ENCODE measurements at regions not wholly inside any gene's neighbourhood (a gene's known extent, or its start where the extent isn't known, plus 50 kb on each side); places are given as distances from the start of the nearest gene placed in this dataset.

DNA sequence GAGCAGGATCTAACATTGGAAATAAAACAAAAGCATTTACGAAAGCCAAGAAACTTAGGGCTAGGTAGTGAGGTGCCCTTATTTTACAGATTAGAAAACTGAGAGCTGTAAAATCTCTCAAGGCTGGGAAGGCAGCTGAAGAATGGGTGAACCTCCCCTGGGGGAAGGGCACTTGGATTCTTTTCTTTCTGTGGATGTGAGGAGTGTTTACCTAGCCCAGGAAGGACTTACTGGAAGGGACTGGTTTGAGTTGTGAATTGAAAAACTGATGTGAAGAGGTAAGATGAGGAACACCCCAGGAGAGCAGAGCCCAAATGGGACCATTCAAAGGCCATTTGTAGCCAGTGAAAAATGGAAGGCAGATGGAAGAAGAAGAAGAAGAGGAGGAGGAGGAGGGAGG lies 74.7 kb upstream of the NGF start:
- Histone ChIP-seq H3K4me1 (ENCODE audit: control insufficient read depth, insufficient read depth, low read length) (peaks cover 7% of the 10 kb centered on the region), H3K9me3 (ENCODE audit: control insufficient read depth, insufficient read depth, low read depth, low read length) (no peaks in the 10 kb centered on the region), H3K27ac (ENCODE audit: extremely low read depth, low read depth, low read length) (no peak overlapping the region), H3K4me3 (ENCODE audit: low read depth, low read length) (no peak overlapping the region), H3K36me3 (ENCODE audit: control insufficient read depth in 2 of 2, insufficient read depth in 1 of 2, low read length in 2 of 2) (no peaks in the 10 kb centered on the region)
- ChIA-PET CTCF (no interaction called here), POLR2A (no interaction called here)
- TF ChIP-seq ZNF335 (tag by site-specific recombination; conservative IDR thresholded peaks at IDR 0.05) (no peak), ZNF223 (tag by site-specific recombination; IDR thresholded peaks at IDR 0.05) (no peak), ZNF510 (tag by site-specific recombination; IDR thresholded peaks at IDR 0.05; ENCODE audit: insufficient replicate concordance) (no peak), KLF8 (tag by site-specific recombination; IDR thresholded peaks at IDR 0.05) (no peak), ZBTB8A (tag by site-specific recombination; IDR thresholded peaks at IDR 0.05) (no peak), ZNF426 (tag by site-specific recombination; IDR thresholded peaks at IDR 0.05) (no peak), ZNF529 (tag by site-specific recombination; IDR thresholded peaks at IDR 0.05; ENCODE audit: insufficient replicate concordance) (no peak), ZNF707 (tag by site-specific recombination; IDR thresholded peaks at IDR 0.05) (no peak), TRIM28 (IDR thresholded peaks at IDR 0.05; ENCODE audit: borderline replicate concordance, low read length) (no peak), ZNF658 (tag by site-specific recombination; IDR thresholded peaks at IDR 0.05) (no peak), OSR2 (tag by site-specific recombination; IDR thresholded peaks at IDR 0.05) (no peak), ZNF274 (IDR thresholded peaks at IDR 0.05; ENCODE audit: low read length) (no peak), ZNF274 (tag by site-specific recombination; IDR thresholded peaks at IDR 0.05; ENCODE audit: borderline replicate concordance) (no peak), SP2 (tag by site-specific recombination; IDR thresholded peaks at IDR 0.05) (no peak)
- TF ChIP-seq, protein P1, sequence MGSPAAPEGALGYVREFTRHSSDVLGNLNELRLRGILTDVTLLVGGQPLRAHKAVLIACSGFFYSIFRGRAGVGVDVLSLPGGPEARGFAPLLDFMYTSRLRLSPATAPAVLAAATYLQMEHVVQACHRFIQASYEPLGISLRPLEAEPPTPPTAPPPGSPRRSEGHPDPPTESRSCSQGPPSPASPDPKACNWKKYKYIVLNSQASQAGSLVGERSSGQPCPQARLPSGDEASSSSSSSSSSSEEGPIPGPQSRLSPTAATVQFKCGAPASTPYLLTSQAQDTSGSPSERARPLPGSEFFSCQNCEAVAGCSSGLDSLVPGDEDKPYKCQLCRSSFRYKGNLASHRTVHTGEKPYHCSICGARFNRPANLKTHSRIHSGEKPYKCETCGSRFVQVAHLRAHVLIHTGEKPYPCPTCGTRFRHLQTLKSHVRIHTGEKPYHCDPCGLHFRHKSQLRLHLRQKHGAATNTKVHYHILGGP (tag by site-specific recombination; IDR thresholded peaks at IDR 0.05) = no peak
- TF ChIP-seq, protein P2, sequence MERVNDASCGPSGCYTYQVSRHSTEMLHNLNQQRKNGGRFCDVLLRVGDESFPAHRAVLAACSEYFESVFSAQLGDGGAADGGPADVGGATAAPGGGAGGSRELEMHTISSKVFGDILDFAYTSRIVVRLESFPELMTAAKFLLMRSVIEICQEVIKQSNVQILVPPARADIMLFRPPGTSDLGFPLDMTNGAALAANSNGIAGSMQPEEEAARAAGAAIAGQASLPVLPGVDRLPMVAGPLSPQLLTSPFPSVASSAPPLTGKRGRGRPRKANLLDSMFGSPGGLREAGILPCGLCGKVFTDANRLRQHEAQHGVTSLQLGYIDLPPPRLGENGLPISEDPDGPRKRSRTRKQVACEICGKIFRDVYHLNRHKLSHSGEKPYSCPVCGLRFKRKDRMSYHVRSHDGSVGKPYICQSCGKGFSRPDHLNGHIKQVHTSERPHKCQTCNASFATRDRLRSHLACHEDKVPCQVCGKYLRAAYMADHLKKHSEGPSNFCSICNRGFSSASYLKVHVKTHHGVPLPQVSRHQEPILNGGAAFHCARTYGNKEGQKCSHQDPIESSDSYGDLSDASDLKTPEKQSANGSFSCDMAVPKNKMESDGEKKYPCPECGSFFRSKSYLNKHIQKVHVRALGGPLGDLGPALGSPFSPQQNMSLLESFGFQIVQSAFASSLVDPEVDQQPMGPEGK (tag by site-specific recombination; IDR thresholded peaks at IDR 0.05) = no peak
- TF ChIP-seq, protein P3, sequence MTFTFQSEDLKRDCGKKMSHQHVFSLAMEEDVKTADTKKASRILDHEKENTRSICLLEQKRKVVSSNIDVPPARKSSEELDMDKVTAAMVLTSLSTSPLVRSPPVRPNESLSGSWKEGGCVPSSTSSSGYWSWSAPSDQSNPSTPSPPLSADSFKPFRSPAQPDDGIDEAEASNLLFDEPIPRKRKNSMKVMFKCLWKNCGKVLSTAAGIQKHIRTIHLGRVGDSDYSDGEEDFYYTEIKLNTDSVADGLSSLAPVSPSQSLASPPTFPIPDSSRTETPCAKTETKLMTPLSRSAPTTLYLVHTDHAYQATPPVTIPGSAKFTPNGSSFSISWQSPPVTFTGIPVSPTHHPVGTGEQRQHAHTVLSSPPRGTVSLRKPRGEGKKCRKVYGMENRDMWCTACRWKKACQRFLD (tag by site-specific recombination; IDR thresholded peaks at IDR 0.05) = no peak

DNA sequence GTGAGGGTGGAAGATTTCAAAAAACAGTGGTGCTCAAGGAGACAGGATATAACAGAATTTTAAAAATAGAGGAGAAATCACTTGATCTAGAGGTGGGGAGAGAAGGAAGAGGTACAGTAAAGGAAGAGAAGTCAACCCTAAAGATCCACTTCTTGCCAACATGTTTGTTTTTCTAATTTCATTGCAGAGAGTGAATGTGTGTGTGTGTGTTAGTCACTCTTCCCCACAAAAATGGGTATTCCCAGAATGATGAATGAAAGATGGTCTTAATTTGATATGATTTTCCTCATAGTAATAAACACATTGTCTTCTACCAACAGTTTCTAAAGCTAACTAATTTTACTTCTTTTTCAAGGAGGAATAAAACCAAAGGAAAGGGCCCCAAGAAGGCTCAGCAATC lies 74.2 kb upstream of the NGF start:
- Histone ChIP-seq H3K4me1 (ENCODE audit: control insufficient read depth, insufficient read depth, low read length) (peaks cover 7% of the 10 kb centered on the region), H3K4me3 (ENCODE audit: low read depth, low read length) (no peak overlapping the region), H3K36me3 (ENCODE audit: control insufficient read depth in 2 of 2, insufficient read depth in 1 of 2, low read length in 2 of 2) (no peaks in the 10 kb centered on the region), H3K9me3 (ENCODE audit: control insufficient read depth, insufficient read depth, low read depth, low read length) (no peaks in the 10 kb centered on the region), H3K27ac (ENCODE audit: extremely low read depth, low read depth, low read length) (no peak overlapping the region)
- ChIA-PET POLR2A (no interaction called here), CTCF (no interaction called here)
- TF ChIP-seq, protein P4, sequence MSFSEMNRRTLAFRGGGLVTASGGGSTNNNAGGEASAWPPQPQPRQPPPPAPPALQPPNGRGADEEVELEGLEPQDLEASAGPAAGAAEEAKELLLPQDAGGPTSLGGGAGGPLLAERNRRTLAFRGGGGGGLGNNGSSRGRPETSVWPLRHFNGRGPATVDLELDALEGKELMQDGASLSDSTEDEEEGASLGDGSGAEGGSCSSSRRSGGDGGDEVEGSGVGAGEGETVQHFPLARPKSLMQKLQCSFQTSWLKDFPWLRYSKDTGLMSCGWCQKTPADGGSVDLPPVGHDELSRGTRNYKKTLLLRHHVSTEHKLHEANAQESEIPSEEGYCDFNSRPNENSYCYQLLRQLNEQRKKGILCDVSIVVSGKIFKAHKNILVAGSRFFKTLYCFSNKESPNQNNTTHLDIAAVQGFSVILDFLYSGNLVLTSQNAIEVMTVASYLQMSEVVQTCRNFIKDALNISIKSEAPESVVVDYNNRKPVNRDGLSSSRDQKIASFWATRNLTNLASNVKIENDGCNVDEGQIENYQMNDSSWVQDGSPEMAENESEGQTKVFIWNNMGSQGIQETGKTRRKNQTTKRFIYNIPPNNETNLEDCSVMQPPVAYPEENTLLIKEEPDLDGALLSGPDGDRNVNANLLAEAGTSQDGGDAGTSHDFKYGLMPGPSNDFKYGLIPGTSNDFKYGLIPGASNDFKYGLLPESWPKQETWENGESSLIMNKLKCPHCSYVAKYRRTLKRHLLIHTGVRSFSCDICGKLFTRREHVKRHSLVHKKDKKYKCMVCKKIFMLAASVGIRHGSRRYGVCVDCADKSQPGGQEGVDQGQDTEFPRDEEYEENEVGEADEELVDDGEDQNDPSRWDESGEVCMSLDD (tag by site-specific recombination; IDR thresholded peaks at IDR 0.05) = no peak
- TF ChIP-seq ZNF211 (tag by site-specific recombination; IDR thresholded peaks at IDR 0.05; ENCODE audit: low read depth) = no peak
- TF ChIP-seq, protein P5, sequence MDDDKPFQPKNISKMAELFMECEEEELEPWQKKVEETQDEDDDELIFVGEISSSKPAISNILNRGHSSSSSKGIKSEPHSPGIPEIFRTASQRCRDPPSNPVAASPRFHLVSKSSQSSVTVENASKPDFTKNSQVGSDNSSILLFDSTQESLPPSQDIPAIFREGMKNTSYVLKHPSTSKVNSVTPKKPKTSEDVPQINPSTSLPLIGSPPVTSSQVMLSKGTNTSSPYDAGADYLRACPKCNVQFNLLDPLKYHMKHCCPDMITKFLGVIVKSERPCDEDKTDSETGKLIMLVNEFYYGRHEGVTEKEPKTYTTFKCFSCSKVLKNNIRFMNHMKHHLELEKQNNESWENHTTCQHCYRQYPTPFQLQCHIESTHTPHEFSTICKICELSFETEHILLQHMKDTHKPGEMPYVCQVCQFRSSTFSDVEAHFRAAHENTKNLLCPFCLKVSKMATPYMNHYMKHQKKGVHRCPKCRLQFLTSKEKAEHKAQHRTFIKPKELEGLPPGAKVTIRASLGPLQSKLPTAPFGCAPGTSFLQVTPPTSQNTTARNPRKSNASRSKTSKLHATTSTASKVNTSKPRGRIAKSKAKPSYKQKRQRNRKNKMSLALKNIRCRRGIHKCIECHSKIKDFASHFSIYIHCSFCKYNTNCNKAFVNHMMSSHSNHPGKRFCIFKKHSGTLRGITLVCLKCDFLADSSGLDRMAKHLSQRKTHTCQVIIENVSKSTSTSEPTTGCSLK (tag by site-specific recombination; IDR thresholded peaks at IDR 0.05) = no peak
- no peak for TF ChIP-seq ZNF664 (tag by site-specific recombination; IDR thresholded peaks at IDR 0.05)
- no peak for TF ChIP-seq YY1 (tag by site-specific recombination; IDR thresholded peaks at IDR 0.05)
- no peak for TF ChIP-seq OSR2 (tag by site-specific recombination; IDR thresholded peaks at IDR 0.05)
- TF ChIP-seq IKZF3 (tag by site-specific recombination; IDR thresholded peaks at IDR 0.05) = no peak
- TF ChIP-seq ZNF571 (tag by site-specific recombination; IDR thresholded peaks at IDR 0.05) = no peak
- TF ChIP-seq, protein P6, sequence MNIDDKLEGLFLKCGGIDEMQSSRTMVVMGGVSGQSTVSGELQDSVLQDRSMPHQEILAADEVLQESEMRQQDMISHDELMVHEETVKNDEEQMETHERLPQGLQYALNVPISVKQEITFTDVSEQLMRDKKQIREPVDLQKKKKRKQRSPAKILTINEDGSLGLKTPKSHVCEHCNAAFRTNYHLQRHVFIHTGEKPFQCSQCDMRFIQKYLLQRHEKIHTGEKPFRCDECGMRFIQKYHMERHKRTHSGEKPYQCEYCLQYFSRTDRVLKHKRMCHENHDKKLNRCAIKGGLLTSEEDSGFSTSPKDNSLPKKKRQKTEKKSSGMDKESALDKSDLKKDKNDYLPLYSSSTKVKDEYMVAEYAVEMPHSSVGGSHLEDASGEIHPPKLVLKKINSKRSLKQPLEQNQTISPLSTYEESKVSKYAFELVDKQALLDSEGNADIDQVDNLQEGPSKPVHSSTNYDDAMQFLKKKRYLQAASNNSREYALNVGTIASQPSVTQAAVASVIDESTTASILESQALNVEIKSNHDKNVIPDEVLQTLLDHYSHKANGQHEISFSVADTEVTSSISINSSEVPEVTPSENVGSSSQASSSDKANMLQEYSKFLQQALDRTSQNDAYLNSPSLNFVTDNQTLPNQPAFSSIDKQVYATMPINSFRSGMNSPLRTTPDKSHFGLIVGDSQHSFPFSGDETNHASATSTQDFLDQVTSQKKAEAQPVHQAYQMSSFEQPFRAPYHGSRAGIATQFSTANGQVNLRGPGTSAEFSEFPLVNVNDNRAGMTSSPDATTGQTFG (tag by site-specific recombination; IDR thresholded peaks at IDR 0.05; ENCODE audit: borderline replicate concordance) = no peak
